Astrocyte (in vitro differentiated cells and primary cell): ENCODE measurements at regions not wholly inside any gene's neighbourhood (a gene's known extent, or its start where the extent isn't known, plus 50 kb on each side); places are given as distances from the start of the nearest gene placed in this dataset.

Source experiments
- DNase-seq: peaks from one replicate; pipeline ENCODE4 v3.0.0-alpha.2; 2010; ENCODE audit warnings: low read depth
- FAIRE-seq: peaks from 2 replicates; lab custom pipeline; 2011; peaks lifted over from hg19 to GRCh38; lab: Jason Lieb, UNC
- H2AFZ ChIP-seq: 2 replicates; pipeline ENCODE4 v1.6.0; 2012; ENCODE audit warnings: low read depth, low read length, inconsistent platforms
- H3K27ac ChIP-seq: 2 replicates; pipeline ENCODE4 v1.5.1; 2011; ENCODE audit warnings: low read depth, low read length, inconsistent platforms
- H3K27me3 ChIP-seq: 2 replicates; pipeline ENCODE4 v1.6.0; 2011; ENCODE audit warnings: low read length, inconsistent platforms; ENCODE audit not compliant: insufficient read depth
- H3K36me3 ChIP-seq: 2 replicates; pipeline ENCODE4 v1.5.1; 2011; ENCODE audit warnings: low read length, inconsistent platforms; ENCODE audit not compliant: insufficient read depth
- H3K4me1 ChIP-seq: 2 replicates; pipeline ENCODE4 v1.5.1; 2011; ENCODE audit warnings: low read length, inconsistent platforms; ENCODE audit not compliant: insufficient read depth
- H3K4me2 ChIP-seq: 2 replicates; pipeline ENCODE4 v1.6.0; 2012; ENCODE audit warnings: low read length, inconsistent platforms
- H3K4me3 ChIP-seq: 2 replicates; pipeline ENCODE4 v1.5.1; 2011; ENCODE audit warnings: low read depth, mild to moderate bottlenecking, low read length, inconsistent platforms; ENCODE audit not compliant: insufficient read depth
- H3K79me2 ChIP-seq: 2 replicates; pipeline ENCODE4 v1.6.0; 2012; ENCODE audit warnings: mild to moderate bottlenecking, low read length, inconsistent platforms; ENCODE audit not compliant: insufficient read depth
- H3K9ac ChIP-seq: 2 replicates; pipeline ENCODE4 v1.6.0; 2012; ENCODE audit warnings: mild to moderate bottlenecking, low read length, inconsistent platforms
- H3K9me3 ChIP-seq: 2 replicates; pipeline ENCODE4 v1.5.1; 2012; ENCODE audit warnings: low read depth, mild to moderate bottlenecking, low read length, inconsistent platforms; ENCODE audit not compliant: insufficient read depth
- H4K20me1 ChIP-seq: 2 replicates; pipeline ENCODE4 v1.6.0; 2012; ENCODE audit warnings: low read length, inconsistent platforms; ENCODE audit not compliant: insufficient read depth
- H3K27ac Mint-ChIP-seq: one replicate; pipeline ENCODE4 v1.8.0; 2021; ENCODE audit warnings: mild to moderate bottlenecking, mixed read lengths; ENCODE audit not compliant: unreplicated experiment
- H3K27me3 Mint-ChIP-seq: one replicate; pipeline ENCODE4 v1.8.0; 2021; ENCODE audit warnings: low read depth, mixed read lengths; ENCODE audit not compliant: unreplicated experiment
- H3K36me3 Mint-ChIP-seq: one replicate; pipeline ENCODE4 v1.8.0; 2021; ENCODE audit warnings: low read depth, mixed read lengths; ENCODE audit not compliant: unreplicated experiment
- H3K4me1 Mint-ChIP-seq: one replicate; pipeline ENCODE4 v1.8.0; 2021; ENCODE audit warnings: low read depth, mixed read lengths; ENCODE audit not compliant: unreplicated experiment
- H3K4me3 Mint-ChIP-seq: one replicate; pipeline ENCODE4 v1.8.0; 2021; ENCODE audit warnings: mild to moderate bottlenecking, moderate library complexity, mixed read lengths; ENCODE audit not compliant: unreplicated experiment
- H3K9me3 Mint-ChIP-seq: one replicate; pipeline ENCODE4 v1.8.0; 2021; ENCODE audit warnings: mild to moderate bottlenecking, mixed read lengths; ENCODE audit not compliant: unreplicated experiment
- CTCF ChIP-seq: IDR thresholded peaks from 2 replicates; pipeline ENCODE4 v1.5.1; 2011; ENCODE audit warnings: low read depth, mild to moderate bottlenecking, inconsistent platforms, low read length, moderate library complexity; ENCODE audit not compliant: insufficient read depth
- EZH2 ChIP-seq: IDR thresholded peaks from 2 replicates; pipeline ENCODE4 v1.6.1; 2012; ENCODE audit warnings: mild to moderate bottlenecking, low read length, inconsistent platforms; ENCODE audit not compliant: insufficient read depth

DNA sequence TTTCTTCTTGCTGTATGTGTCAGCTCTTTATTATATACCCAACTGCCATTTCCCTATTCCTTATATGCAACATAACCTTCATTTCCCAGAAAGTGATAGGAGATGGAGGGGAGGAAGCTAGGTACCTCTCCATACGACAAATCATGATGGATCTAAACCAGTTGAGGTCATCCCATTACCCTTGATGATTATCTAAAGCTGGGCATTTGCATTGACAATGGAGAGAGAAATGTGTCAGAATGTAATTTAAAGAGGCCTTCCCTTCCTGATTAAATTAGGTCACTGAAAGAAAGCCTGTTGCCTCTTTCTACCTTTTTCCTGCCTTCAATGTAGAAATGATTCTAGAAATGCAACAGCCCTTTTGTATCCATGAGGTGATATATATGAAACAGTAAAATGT is 81.9 kb downstream of the SUCNR1 start:
- H4K20me1 ChIP-seq = no peaks in the 10 kb centered on the region
- Mint-ChIP-seq H3K4me1 (no peaks in the 10 kb centered on the region), H3K27ac (no peak overlapping the region), H3K36me3 (no peaks in the 10 kb centered on the region), H3K9me3 (no peaks in the 10 kb centered on the region), H3K27me3 (no peaks in the 10 kb centered on the region), H3K4me3 (no peak overlapping the region)
- no peak for DNase-seq
- H3K4me2 ChIP-seq = no peak overlapping the region
- FAIRE-seq = no peak
- H3K4me3 ChIP-seq = no peak overlapping the region
- no peak overlapping the region for H3K27ac ChIP-seq
- no peak overlapping the region for H2AFZ ChIP-seq
- no peaks in the 10 kb centered on the region for H3K27me3 ChIP-seq
- H3K4me1 ChIP-seq = no peaks in the 10 kb centered on the region
- TF ChIP-seq CTCF (no peak), EZH2 (no peak)
- H3K79me2 ChIP-seq = no peaks in the 10 kb centered on the region
- H3K9ac ChIP-seq = no peak overlapping the region
- H3K36me3 ChIP-seq = no peaks in the 10 kb centered on the region
- H3K9me3 ChIP-seq = no peaks in the 10 kb centered on the region

GRCh38 chr3:151960961-151961580 is 87.6 kb downstream of the SUCNR1 start:
- Histone ChIP-seq H4K20me1 (no peaks in the 10 kb centered on the region), H3K79me2 (no peaks in the 10 kb centered on the region), H3K36me3 (no peaks in the 10 kb centered on the region), H3K4me3 (no peak overlapping the region), H3K27me3 (no peaks in the 10 kb centered on the region), H3K4me1 (no peaks in the 10 kb centered on the region), H3K27ac (no peak overlapping the region), H3K9me3 (no peaks in the 10 kb centered on the region), H3K4me2 (no peak overlapping the region), H3K9ac (no peak overlapping the region), H2AFZ (no peak overlapping the region)
- Mint-ChIP-seq H3K36me3 (no peaks in the 10 kb centered on the region), H3K27me3 (no peaks in the 10 kb centered on the region), H3K4me3 (no peak overlapping the region), H3K9me3 (peaks cover 5% of the 10 kb centered on the region), H3K27ac (no peak overlapping the region), H3K4me1 (peaks cover 6% of the 10 kb centered on the region)
- no peak for DNase-seq
- no peak for FAIRE-seq
- TF ChIP-seq EZH2 = no peak
- TF ChIP-seq CTCF = no peak

GRCh38 chr3:151962352-151962751 is 88.9 kb downstream of the SUCNR1 start:
- no peaks in the 10 kb centered on the region for H3K27me3 Mint-ChIP-seq
- H3K36me3 Mint-ChIP-seq = no peaks in the 10 kb centered on the region
- H4K20me1 ChIP-seq = no peaks in the 10 kb centered on the region
- peaks cover 6% of the 10 kb centered on the region for H3K4me1 Mint-ChIP-seq
- no peak overlapping the region for H3K4me2 ChIP-seq
- H3K79me2 ChIP-seq = no peaks in the 10 kb centered on the region
- H3K27me3 ChIP-seq = no peaks in the 10 kb centered on the region
- H2AFZ ChIP-seq = no peak overlapping the region
- no peak for DNase-seq
- H3K4me1 ChIP-seq = no peaks in the 10 kb centered on the region
- no peaks in the 10 kb centered on the region for H3K36me3 ChIP-seq
- H3K27ac ChIP-seq = no peak overlapping the region
- H3K9ac ChIP-seq = no peak overlapping the region
- H3K27ac Mint-ChIP-seq = no peak overlapping the region
- H3K4me3 Mint-ChIP-seq = no peak overlapping the region
- FAIRE-seq = no peak
- TF ChIP-seq CTCF (no peak), EZH2 (no peak)
- peaks cover 8% of the 10 kb centered on the region for H3K9me3 Mint-ChIP-seq
- no peak overlapping the region for H3K4me3 ChIP-seq
- H3K9me3 ChIP-seq = no peaks in the 10 kb centered on the region
